ENCODE measurements at regions not wholly inside any gene's neighbourhood (a gene's known extent, or its start where the extent isn't known, plus 50 kb on each side); places are given as distances from the start of the nearest gene placed in this dataset.

GRCh38 chr10:107933076-107933475 lies 768.6 kb upstream of the SORCS1 start:
- DNase-seq = no peak

- no peak for DNase-seq
Observed at GRCh38 chr10:107931808-107932207, 767.3 kb upstream of the SORCS1 start.

GRCh38 chr10:107930037-107930436 lies 765.5 kb upstream of the SORCS1 start:
- DNase-seq = no peak

- DNase-seq = no peak
Observed at GRCh38 chr10:107924458-107924857, 760.0 kb upstream of the SORCS1 start.

GRCh38 chr10:107919626-107920235 lies 755.2 kb upstream of the SORCS1 start:
- no peak for DNase-seq

- DNase-seq = no peak
Observed at GRCh38 chr10:107918171-107918570, 753.7 kb upstream of the SORCS1 start.

- no peak for DNase-seq
Observed at GRCh38 chr10:107915215-107915610, 750.7 kb upstream of the SORCS1 start.

- no peak for DNase-seq
Observed at GRCh38 chr10:107914450-107915214, 750.1 kb upstream of the SORCS1 start.

GRCh38 chr10:107913317-107914294 lies 749.1 kb upstream of the SORCS1 start:
- DNase-seq = no peak

- no peak for DNase-seq
Observed at GRCh38 chr10:107901076-107901475, 736.6 kb upstream of the SORCS1 start.

- no peak for DNase-seq
Observed at GRCh38 chr10:107900131-107900530, 735.6 kb upstream of the SORCS1 start.

GRCh38 chr10:107899502-107900062 lies 735.1 kb upstream of the SORCS1 start:
- no peak for DNase-seq

GRCh38 chr10:107899075-107899474 lies 734.6 kb upstream of the SORCS1 start:
- DNase-seq = no peak

GRCh38 chr10:107898392-107898791 lies 733.9 kb upstream of the SORCS1 start:
- no peak for DNase-seq

- DNase-seq = no peak
Observed at GRCh38 chr10:107894516-107894915, 730.0 kb upstream of the SORCS1 start.

- no peak for DNase-seq
Observed at GRCh38 chr10:107889105-107889504, 724.6 kb upstream of the SORCS1 start.

GRCh38 chr10:107880185-107880584 lies 715.7 kb upstream of the SORCS1 start:
- no peak for DNase-seq

GRCh38 chr10:107873007-107873406 lies 708.5 kb upstream of the SORCS1 start:
- no peak for DNase-seq

- DNase-seq = no peak
Observed at GRCh38 chr10:107865691-107866090, 701.2 kb upstream of the SORCS1 start.

- no peak for DNase-seq
Observed at GRCh38 chr10:107859065-107859464, 694.6 kb upstream of the SORCS1 start.

- DNase-seq = no peak
Observed at GRCh38 chr10:107856047-107856315, 691.5 kb upstream of the SORCS1 start.

- DNase-seq = no peak
Observed at GRCh38 chr10:107855301-107856046, 691.0 kb upstream of the SORCS1 start.
